Inferior parietal cortex (tissue), 1 donor: ENCODE measurements at regions not wholly inside any gene's neighbourhood (a gene's known extent, or its start where the extent isn't known, plus 50 kb on each side); places are given as distances from the start of the nearest gene placed in this dataset.
"Not testable (repeated sequence)": the region's sequence is repeated elsewhere in the genome, so short reads cannot be mapped to it uniquely, and the experiment has no call there.

ENCODE experiments used
- DNase-seq: peaks from one replicate; pipeline ENCODE4 v3.0.0-alpha.2; 2016; ENCODE audit errors: extremely low spot score

- DNase-seq, result no peak
Observed at GRCh38 chr6:112933947-112934346, 586.8 kb downstream of the RFPL4B start.

- DNase-seq, result no peak
Observed at GRCh38 chr6:112934433-112935327, 587.5 kb downstream of the RFPL4B start.

- DNase-seq, result no peak
Observed at GRCh38 chr6:112935402-112936078, 588.4 kb downstream of the RFPL4B start.

- no peak for DNase-seq
Observed at GRCh38 chr6:112936079-112936472, 588.9 kb downstream of the RFPL4B start.

- DNase-seq, result no peak
Observed at GRCh38 chr6:112936504-112936903, 589.4 kb downstream of the RFPL4B start.

- DNase-seq, result not testable (repeated sequence)
Observed at GRCh38 chr6:112937690-112938089, 590.6 kb downstream of the RFPL4B start.

GRCh38 chr6:112938650-112939049, 591.5 kb downstream of the RFPL4B start:
- no peak for DNase-seq

- DNase-seq, result no peak
Observed at GRCh38 chr6:112939563-112939962, 592.4 kb downstream of the RFPL4B start.

GRCh38 chr6:112941613-112942012, 594.5 kb downstream of the RFPL4B start:
- no peak for DNase-seq

- no peak for DNase-seq
Observed at GRCh38 chr6:112946051-112946450, 598.9 kb downstream of the RFPL4B start.

GRCh38 chr6:112947507-112947906, 600.4 kb downstream of the RFPL4B start:
- DNase-seq, result no peak

GRCh38 chr6:112951829-112952228, 604.7 kb downstream of the RFPL4B start:
- no peak for DNase-seq

- not testable (repeated sequence) for DNase-seq
Observed at GRCh38 chr6:112955743-112956142, 608.6 kb downstream of the RFPL4B start.

GRCh38 chr6:112956696-112957535, 609.8 kb downstream of the RFPL4B start:
- peak; percentile 11 for DNase-seq

GRCh38 chr6:112957536-112957916, 610.4 kb downstream of the RFPL4B start:
- no peak for DNase-seq

- DNase-seq, result not testable (repeated sequence)
Observed at GRCh38 chr6:112960130-112960529, 613.0 kb downstream of the RFPL4B start.

- DNase-seq, result no peak
Observed at GRCh38 chr6:112967974-112968373, 620.8 kb downstream of the RFPL4B start.

- DNase-seq, result no peak
Observed at GRCh38 chr6:112971651-112972050, 624.5 kb downstream of the RFPL4B start.

GRCh38 chr6:112974931-112975330, 627.8 kb downstream of the RFPL4B start:
- DNase-seq, result not testable (repeated sequence)

- DNase-seq, result not testable (repeated sequence)
Observed at GRCh38 chr6:112976579-112976978, 629.4 kb downstream of the RFPL4B start.

GRCh38 chr6:112979830-112980229, 632.7 kb downstream of the RFPL4B start:
- no peak for DNase-seq

- DNase-seq, result no peak
Observed at GRCh38 chr6:112980676-112981075, 633.5 kb downstream of the RFPL4B start.
